Activated CD8-positive, alpha-beta T cell treated with anti-CD3 and anti-CD28 coated beads for 36 hours (primary cell): ENCODE measurements at regions not wholly inside any gene's neighbourhood (a gene's known extent, or its start where the extent isn't known, plus 50 kb on each side); places are given as distances from the start of the nearest gene placed in this dataset.

ENCODE experiments used
- ATAC-seq: fragments of 200-7000 bp; cut with Tn5 transposase; one replicate; pipeline ENCODE4 v1.10.0; 2021; ENCODE audit warnings: mild to moderate bottlenecking, moderate library complexity
- CTCF ChIA-PET: fragments of 350-600 bp; sonication (Branson Sonifier 250); formaldehyde crosslinking; loops from one replicate; lab custom pipeline; 2021; ENCODE audit warnings: antibody characterized with exemption; lab: Charles Lee
- POLR2A ChIA-PET: fragments of 350-600 bp; sonication (Branson Sonifier 250); formaldehyde crosslinking; loops from one replicate; lab custom pipeline; 2021; ENCODE audit warnings: antibody characterized with exemption; lab: Charles Lee
- DNase-seq: peaks from one replicate; pipeline ENCODE4 v3.0.0-alpha.2; 2020
- H3K27ac Mint-ChIP-seq: one replicate; pipeline ENCODE4 v1.8.0; 2021; ENCODE audit warnings: mild to moderate bottlenecking, mixed read lengths
- H3K27me3 Mint-ChIP-seq: one replicate; pipeline ENCODE4 v1.8.0; 2021; ENCODE audit warnings: mixed read lengths
- H3K36me3 Mint-ChIP-seq: one replicate; pipeline ENCODE4 v1.8.0; 2021; ENCODE audit warnings: low read depth, mixed read lengths
- H3K4me1 Mint-ChIP-seq: one replicate; pipeline ENCODE4 v1.8.0; 2021; ENCODE audit warnings: low read depth, mixed read lengths
- H3K4me3 Mint-ChIP-seq: one replicate; pipeline ENCODE4 v1.8.0; 2021; ENCODE audit warnings: mild to moderate bottlenecking, moderate library complexity, mixed read lengths
- H3K9me3 Mint-ChIP-seq: one replicate; pipeline ENCODE4 v1.8.0; 2021; ENCODE audit warnings: mixed read lengths
- CTCF ChIP-seq: fragments of 200-600 bp; IDR thresholded peaks from one replicate; pipeline ENCODE4 v1.8.0; 2022; ENCODE audit warnings: antibody characterized with exemption, mild to moderate bottlenecking
- intact Hi-C: fragments of 100-400 bp; cut with micrococcal nuclease; formaldehyde crosslinking; loops from one replicate; pipeline ENCODE4 v1.10.0; 2022

- DNase-seq (no peak), ATAC-seq (no peak)
- Mint-ChIP-seq H3K27ac (no peak overlapping the region), H3K9me3 (peaks cover 6% of the 10 kb centered on the region), H3K36me3 (no peaks in the 10 kb centered on the region), H3K4me1 (no peaks in the 10 kb centered on the region), H3K4me3 (no peak overlapping the region), H3K27me3 (no peaks in the 10 kb centered on the region)
- ChIA-PET POLR2A (no interaction called here), CTCF (no interaction called here)
- no peak for TF ChIP-seq CTCF
- intact Hi-C loops: no loop called here
Measured at GRCh38 chr13:107573184-107573583, 642.2 kb downstream of the LIG4 start.

- Mint-ChIP-seq H3K9me3 (peaks cover 4% of the 10 kb centered on the region), H3K4me3 (no peak overlapping the region), H3K4me1 (no peaks in the 10 kb centered on the region), H3K36me3 (no peaks in the 10 kb centered on the region), H3K27ac (no peak overlapping the region), H3K27me3 (no peaks in the 10 kb centered on the region)
- no peak for TF ChIP-seq CTCF
- DNase-seq (no peak), ATAC-seq (no peak)
- POLR2A ChIA-PET: no interaction called here
- intact Hi-C loops: no loop called here
- CTCF ChIA-PET: no interaction called here
Measured at GRCh38 chr13:107572156-107572555, 643.2 kb downstream of the LIG4 start.

GRCh38 chr13:107568181-107568580, 647.2 kb downstream of the LIG4 start:
- Mint-ChIP-seq H3K27ac (no peak overlapping the region), H3K4me1 (no peaks in the 10 kb centered on the region), H3K27me3 (no peaks in the 10 kb centered on the region), H3K4me3 (no peak overlapping the region), H3K9me3 (no peaks in the 10 kb centered on the region), H3K36me3 (no peaks in the 10 kb centered on the region)
- TF ChIP-seq CTCF: no peak
- ChIA-PET POLR2A (no interaction called here), CTCF (no interaction called here)
- ATAC-seq (no peak), DNase-seq (no peak)
- intact Hi-C loops: no loop called here

GRCh38 chr13:107563099-107563925, 652.0 kb downstream of the LIG4 start:
- TF ChIP-seq CTCF: no peak
- CTCF ChIA-PET: no interaction called here

GRCh38 chr13:107562203-107562602, 653.1 kb downstream of the LIG4 start:
- no peak overlapping the region for H3K4me3 Mint-ChIP-seq
- POLR2A ChIA-PET: no interaction called here
- TF ChIP-seq CTCF: no peak
- CTCF ChIA-PET: interaction anchor here (0.7 kb wide), 1 partner anchor 351 kb away, joined by 4 read pairs; no protein-coding TSS in a partner anchor
- H3K27ac Mint-ChIP-seq: no peak overlapping the region
- DNase-seq (no peak), ATAC-seq (no peak)
- intact Hi-C loops: no loop called here
- H3K27me3 Mint-ChIP-seq: no peaks in the 10 kb centered on the region
- no peaks in the 10 kb centered on the region for H3K36me3 Mint-ChIP-seq
- no peaks in the 10 kb centered on the region for H3K4me1 Mint-ChIP-seq
- no peaks in the 10 kb centered on the region for H3K9me3 Mint-ChIP-seq

More at GRCh38 chr13:107563099-107563925, 652.0 kb downstream of the LIG4 start:
- DNase-seq (no peak), ATAC-seq (no peak)
- Mint-ChIP-seq H3K27me3 (no peaks in the 10 kb centered on the region), H3K9me3 (no peaks in the 10 kb centered on the region), H3K4me1 (no peaks in the 10 kb centered on the region), H3K27ac (no peak overlapping the region), H3K36me3 (no peaks in the 10 kb centered on the region), H3K4me3 (no peak overlapping the region)
- intact Hi-C loops: no loop called here
- POLR2A ChIA-PET: no interaction called here
